Caco-2 (cell line): ENCODE measurements at regions not wholly inside any gene's neighbourhood (a gene's known extent, or its start where the extent isn't known, plus 50 kb on each side); places are given as distances from the start of the nearest gene placed in this dataset.

Experiments
- BruUV-seq: library from RNA; stranded (reverse); fragments of 400-500 nt; replicated peaks from 2 replicates; lab custom pipeline; 2021; lab: Mats Ljungman, UMichigan
- CTCF ChIA-PET: fragments of 300-600 bp; sonication (Branson Sonifier 250); formaldehyde crosslinking; loops from one replicate; lab custom pipeline; 2022; ENCODE audit warnings: antibody characterized with exemption; lab: Charles Lee
- POLR2A ChIA-PET: fragments of 300-600 bp; sonication (Branson Sonifier 250); formaldehyde crosslinking; loops from one replicate; lab custom pipeline; 2022; ENCODE audit warnings: antibody characterized with exemption; lab: Charles Lee
- DNase-seq, 2 experiments: peaks; one replicate each; pipeline versions ENCODE4 v3.0.0 to v3.0.0-alpha.2; 2020 to 2022
- H3K27me3 ChIP-seq: replicated peaks from 2 replicates; pipeline ENCODE4 v1.6.0; 2011; ENCODE audit warnings: low read length; ENCODE audit not compliant: control insufficient read depth, insufficient read depth
- H3K36me3 ChIP-seq: 2 replicates; pipeline ENCODE4 v1.5.1; 2011; ENCODE audit warnings: low read length; ENCODE audit not compliant: control insufficient read depth, insufficient read depth
- H3K4me1 ChIP-seq: fragments of 250-450 bp; sonication (Bioruptor Pico); 2 replicates; pipeline ENCODE4 v1.5.1; 2020; ENCODE audit warnings: mild to moderate bottlenecking
- H3K4me3 ChIP-seq: 2 replicates; pipeline ENCODE4 v1.5.1; 2011; ENCODE audit warnings: low read depth, mild to moderate bottlenecking, control low read depth, low read length
- H3K9me3 ChIP-seq: fragments of 250-450 bp; sonication (Bioruptor Pico); 2 replicates; pipeline ENCODE4 v1.5.1; 2020; ENCODE audit warnings: mild to moderate bottlenecking, moderate library complexity
- H3K27ac Mint-ChIP-seq: one replicate; pipeline ENCODE4 v1.8.0; 2022; ENCODE audit warnings: mixed read lengths; ENCODE audit not compliant: unreplicated experiment
- H3K27me3 Mint-ChIP-seq: one replicate; pipeline ENCODE4 v1.8.0; 2022; ENCODE audit warnings: mixed read lengths; ENCODE audit not compliant: insufficient read depth, unreplicated experiment
- H3K36me3 Mint-ChIP-seq: one replicate; pipeline ENCODE4 v1.8.0; 2022; ENCODE audit warnings: mild to moderate bottlenecking, mixed read lengths; ENCODE audit not compliant: insufficient read depth, unreplicated experiment
- H3K4me1 Mint-ChIP-seq: one replicate; pipeline ENCODE4 v1.8.0; 2022; ENCODE audit warnings: low read depth, mixed read lengths; ENCODE audit not compliant: unreplicated experiment
- H3K4me3 Mint-ChIP-seq: one replicate; pipeline ENCODE4 v1.8.0; 2022; ENCODE audit warnings: mild to moderate bottlenecking, moderate library complexity, mixed read lengths; ENCODE audit not compliant: unreplicated experiment
- H3K9me3 Mint-ChIP-seq: one replicate; pipeline ENCODE4 v1.8.0; 2022; ENCODE audit warnings: mixed read lengths; ENCODE audit not compliant: unreplicated experiment
- CTCF ChIP-seq, 2 experiments: fragments of 200-600 bp in 1 of 2; IDR thresholded peaks; 1 replicate in 1 of 2; 2 replicates in 1 of 2; pipeline versions ENCODE4 v1.5.1 to v1.8.0; 2011 to 2022; ENCODE audit warnings: antibody characterized with exemption in 1 of 2, control low read depth in 1 of 2, inconsistent platforms in 1 of 2, low read depth in 1 of 2, low read length in 1 of 2, mild to moderate bottlenecking in 1 of 2, moderate library complexity in 1 of 2; ENCODE audit not compliant: insufficient read depth in 1 of 2, severe bottlenecking in 1 of 2, unreplicated experiment in 1 of 2
- intact Hi-C: fragments of 100-400 bp; cut with micrococcal nuclease; formaldehyde crosslinking; loops from one replicate; pipeline ENCODE4 v1.10.0; 2022; ENCODE audit not compliant: unreplicated experiment

DNA sequence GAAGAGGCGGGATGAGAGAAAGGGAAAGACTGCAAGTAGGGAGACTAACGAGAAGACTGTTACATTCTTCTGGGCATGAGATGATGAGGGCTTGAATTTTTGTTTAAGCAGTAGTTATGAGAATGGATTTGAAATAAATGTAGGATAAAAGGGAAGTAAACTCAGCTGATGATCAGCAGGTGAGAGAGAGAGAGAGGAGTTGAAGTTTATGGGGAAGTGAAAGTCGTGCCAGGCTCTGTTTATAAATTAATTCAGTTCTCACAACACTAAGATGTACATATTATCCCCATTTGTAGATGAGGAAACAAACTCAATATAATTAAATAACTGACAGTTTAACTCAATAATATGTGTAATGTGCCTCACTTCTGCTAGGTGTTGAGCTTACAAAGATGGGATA lies 170.0 kb upstream of the RMST start:
- Mint-ChIP-seq H3K36me3 (no peaks in the 10 kb centered on the region), H3K9me3 (no peaks in the 10 kb centered on the region), H3K4me3 (no peak overlapping the region), H3K27me3 (no peaks in the 10 kb centered on the region), H3K4me1 (no peaks in the 10 kb centered on the region), H3K27ac (no peak overlapping the region)
- H3K36me3 ChIP-seq: no peaks in the 10 kb centered on the region
- DNase-seq: no peak
- BruUV-seq: no TSS peak
- H3K4me1 ChIP-seq: no peaks in the 10 kb centered on the region
- H3K27me3 ChIP-seq: no peaks in the 10 kb centered on the region
- no peak overlapping the region for H3K4me3 ChIP-seq
- no peaks in the 10 kb centered on the region for H3K9me3 ChIP-seq
- ChIA-PET CTCF (no interaction called here), POLR2A (no interaction called here)
- intact Hi-C loops: no loop called here
- no peak for TF ChIP-seq CTCF (IDR thresholded peaks at IDR 0.05; ENCODE audit: insufficient read depth in 1 of 2, low read depth in 1 of 2, low read length in 1 of 2, severe bottlenecking in 1 of 2, unreplicated experiment in 1 of 2)

DNA sequence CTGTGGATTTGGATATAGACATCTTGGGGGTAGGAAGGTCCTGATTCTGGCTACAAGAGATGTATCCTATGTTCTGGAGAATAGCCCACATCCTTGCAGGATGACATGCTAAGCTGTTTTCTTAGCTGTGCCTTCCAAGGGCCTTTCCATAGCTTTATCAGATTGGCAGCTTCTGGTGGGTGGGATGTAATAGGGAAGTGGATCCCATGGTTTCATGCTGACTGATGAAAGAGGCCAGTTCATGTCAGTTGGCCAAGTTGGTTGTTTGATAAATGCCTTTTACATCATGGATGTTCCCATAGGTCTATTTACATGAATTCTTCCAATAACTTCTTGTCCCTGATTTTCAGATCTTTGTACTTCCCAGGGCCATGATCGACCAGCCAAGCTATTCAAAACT lies 169.1 kb upstream of the RMST start:
- H3K4me1 ChIP-seq: no peaks in the 10 kb centered on the region
- no TSS peak for BruUV-seq
- intact Hi-C loops: no loop called here
- DNase-seq: no peak
- Mint-ChIP-seq H3K36me3 (no peaks in the 10 kb centered on the region), H3K4me1 (no peaks in the 10 kb centered on the region), H3K4me3 (no peak overlapping the region), H3K9me3 (no peaks in the 10 kb centered on the region), H3K27ac (no peak overlapping the region), H3K27me3 (no peaks in the 10 kb centered on the region)
- no peaks in the 10 kb centered on the region for H3K36me3 ChIP-seq
- no peaks in the 10 kb centered on the region for H3K9me3 ChIP-seq
- CTCF ChIA-PET: no interaction called here
- no peaks in the 10 kb centered on the region for H3K27me3 ChIP-seq
- TF ChIP-seq CTCF (IDR thresholded peaks at IDR 0.05; ENCODE audit: insufficient read depth in 1 of 2, low read depth in 1 of 2, low read length in 1 of 2, severe bottlenecking in 1 of 2, unreplicated experiment in 1 of 2): no peak
- H3K4me3 ChIP-seq: no peak overlapping the region
- POLR2A ChIA-PET: no interaction called here

DNA sequence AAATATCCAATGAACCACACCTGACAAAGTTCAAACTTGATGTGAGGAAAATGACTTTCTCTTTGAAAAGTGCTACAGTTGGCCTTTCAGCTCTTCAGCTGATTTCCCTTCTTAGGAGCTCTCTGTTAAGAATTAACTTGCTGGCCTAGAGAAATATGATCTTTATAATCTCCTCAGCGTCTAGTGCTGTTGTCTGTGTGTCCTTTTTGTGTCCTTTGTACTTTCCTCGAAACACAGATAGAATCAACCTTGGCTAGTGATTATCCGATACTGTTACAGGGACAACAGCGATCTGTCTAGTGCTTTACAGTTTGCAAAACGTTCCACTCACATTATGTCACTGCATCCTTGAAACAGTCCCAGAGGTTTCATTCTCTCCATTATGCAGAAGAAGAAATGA lies 162.8 kb upstream of the RMST start:
- no TSS peak for BruUV-seq
- H3K27me3 Mint-ChIP-seq: peaks cover 3% of the 10 kb centered on the region
- H3K4me1 Mint-ChIP-seq: no peaks in the 10 kb centered on the region
- intact Hi-C loops: no loop called here
- ChIA-PET POLR2A (no interaction called here), CTCF (interaction anchor here (0.7 kb wide), 1 partner anchor 151 kb away, joined by 4 read pairs; no protein-coding TSS in a partner anchor)
- no peaks in the 10 kb centered on the region for H3K9me3 Mint-ChIP-seq
- H3K9me3 ChIP-seq: no peaks in the 10 kb centered on the region
- no peak overlapping the region for H3K4me3 ChIP-seq
- H3K36me3 ChIP-seq: no peaks in the 10 kb centered on the region
- peaks cover 5% of the 10 kb centered on the region; the same call in 1 of the 2 replicates for H3K4me1 ChIP-seq
- TF ChIP-seq CTCF (IDR thresholded peaks at IDR 0.05; ENCODE audit: insufficient read depth in 1 of 2, low read depth in 1 of 2, low read length in 1 of 2, severe bottlenecking in 1 of 2, unreplicated experiment in 1 of 2): no peak
- no peaks in the 10 kb centered on the region for H3K36me3 Mint-ChIP-seq
- H3K4me3 Mint-ChIP-seq: no peak overlapping the region
- DNase-seq: no peak
- H3K27ac Mint-ChIP-seq: no peak overlapping the region
- no peaks in the 10 kb centered on the region for H3K27me3 ChIP-seq
